ENCODE measurements at regions not wholly inside any gene's neighbourhood (a gene's known extent, or its start where the extent isn't known, plus 50 kb on each side); places are given as distances from the start of the nearest gene placed in this dataset.

GRCh38 chr20:54941666-54942065, 466.3 kb downstream of the DOK5 start:
- intact Hi-C loops (cut with DNase I) = no loop called here
- no peak for DNase-seq (ENCODE audit: extremely low spot score in 2 of 2)
- no peaks in the 10 kb centered on the region for H3K27me3 ChIP-seq
- no peak overlapping the region for H3K27ac ChIP-seq
- H3K9me3 ChIP-seq = no peaks in the 10 kb centered on the region
- no peak overlapping the region for H3K4me3 ChIP-seq
- H3K4me1 ChIP-seq = no peaks in the 10 kb centered on the region
- H3K36me3 ChIP-seq = no peaks in the 10 kb centered on the region
- no peak for TF ChIP-seq POLR2A (IDR thresholded peaks at IDR 0.05)
- no peak for TF ChIP-seq CTCF (IDR thresholded peaks at IDR 0.05)
- TF ChIP-seq POLR2AphosphoS5 (IDR thresholded peaks at IDR 0.05; ENCODE audit: insufficient read depth in 1 of 2, low read depth in 1 of 2) = no peak

DNA sequence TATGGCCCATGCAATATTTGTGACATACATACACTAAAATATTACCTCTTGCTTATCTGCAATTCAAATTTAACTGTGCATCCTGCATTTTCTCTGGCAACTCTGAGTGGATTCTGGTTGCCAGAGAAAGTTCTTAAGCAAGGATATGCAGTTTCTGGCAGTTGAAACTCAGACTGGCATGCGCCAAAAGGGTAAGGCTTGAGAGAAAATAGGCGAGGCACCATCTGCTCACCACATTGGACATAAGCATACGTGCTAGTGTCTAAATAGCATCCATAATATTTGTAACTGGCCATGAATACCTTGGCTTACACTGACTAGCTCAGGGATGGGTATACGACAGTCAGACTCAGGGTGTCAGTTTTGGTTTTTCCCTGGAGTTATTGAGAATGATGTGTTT, 465.1 kb downstream of the DOK5 start:
- no peaks in the 10 kb centered on the region for H3K4me1 ChIP-seq
- intact Hi-C loops (cut with DNase I) = no loop called here

GRCh38 chr20:54938707-54939106, 463.3 kb downstream of the DOK5 start:
- Histone ChIP-seq H3K4me1 (no peaks in the 10 kb centered on the region), H3K27ac (no peak overlapping the region), H3K27me3 (no peaks in the 10 kb centered on the region), H3K9me3 (no peaks in the 10 kb centered on the region), H3K36me3 (no peaks in the 10 kb centered on the region), H3K4me3 (no peak overlapping the region)
- no peak for DNase-seq (ENCODE audit: extremely low spot score in 2 of 2)
- TF ChIP-seq POLR2A (IDR thresholded peaks at IDR 0.05) (no peak), CTCF (IDR thresholded peaks at IDR 0.05) (no peak), POLR2AphosphoS5 (IDR thresholded peaks at IDR 0.05; ENCODE audit: insufficient read depth in 1 of 2, low read depth in 1 of 2) (no peak)
- intact Hi-C loops (cut with DNase I) = no loop called here

More for the DNA sequence above, 465.1 kb downstream of the DOK5 start:
- H3K4me3 ChIP-seq = no peak overlapping the region
- TF ChIP-seq POLR2AphosphoS5 (IDR thresholded peaks at IDR 0.05; ENCODE audit: insufficient read depth in 1 of 2, low read depth in 1 of 2) (no peak), CTCF (IDR thresholded peaks at IDR 0.05) (no peak), POLR2A (IDR thresholded peaks at IDR 0.05) (no peak)
- no peak overlapping the region for H3K27ac ChIP-seq
- DNase-seq (ENCODE audit: extremely low spot score in 2 of 2) = no peak
- no peaks in the 10 kb centered on the region for H3K36me3 ChIP-seq
- no peaks in the 10 kb centered on the region for H3K9me3 ChIP-seq
- no peaks in the 10 kb centered on the region for H3K27me3 ChIP-seq

DNA sequence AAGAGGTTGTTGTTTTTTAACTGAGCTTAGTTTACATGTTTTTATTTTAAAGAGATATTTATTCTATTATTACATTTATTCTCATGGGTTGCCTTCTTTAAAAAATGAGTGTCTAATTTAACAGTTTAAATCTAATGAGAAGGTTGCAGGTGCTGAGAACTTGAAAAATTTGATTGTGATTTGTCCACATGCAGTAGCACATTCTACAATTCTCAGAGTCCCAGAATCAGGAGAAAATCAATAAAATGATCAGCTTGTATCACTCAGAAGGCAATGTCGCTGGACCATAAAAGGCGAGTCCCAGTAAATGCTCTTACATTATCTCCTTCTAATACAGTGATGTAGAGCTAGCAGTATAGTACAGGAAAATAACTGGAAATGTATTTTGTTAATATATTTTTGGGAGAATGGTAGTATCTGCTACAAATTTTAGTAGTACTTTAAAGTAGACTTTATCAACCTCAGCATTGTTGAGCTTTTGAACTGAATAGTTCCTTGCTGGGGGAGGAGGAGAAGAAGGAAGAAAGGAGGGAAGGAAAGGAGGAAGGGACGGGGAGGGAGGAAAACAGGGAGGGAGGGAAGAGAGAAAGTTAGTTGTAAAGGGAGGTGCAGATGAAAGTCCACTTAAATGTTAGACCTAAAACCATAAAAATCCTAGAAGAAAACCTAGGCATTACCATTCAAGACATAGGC, 458.0 kb downstream of the DOK5 start:
- H3K27ac ChIP-seq = no peak overlapping the region
- H3K27me3 ChIP-seq = no peaks in the 10 kb centered on the region
- H3K4me1 ChIP-seq = no peaks in the 10 kb centered on the region
- no peaks in the 10 kb centered on the region for H3K36me3 ChIP-seq
- H3K9me3 ChIP-seq = no peaks in the 10 kb centered on the region
- DNase-seq (ENCODE audit: extremely low spot score in 2 of 2) = no peak
- TF ChIP-seq POLR2AphosphoS5 (IDR thresholded peaks at IDR 0.05; ENCODE audit: insufficient read depth in 1 of 2, low read depth in 1 of 2) (no peak), POLR2A (IDR thresholded peaks at IDR 0.05) (no peak), CTCF (IDR thresholded peaks at IDR 0.05) (no peak)
- H3K4me3 ChIP-seq = no peak overlapping the region
- intact Hi-C loops (cut with DNase I) = no loop called here

GRCh38 chr20:54929191-54929590, 453.8 kb downstream of the DOK5 start:
- TF ChIP-seq POLR2AphosphoS5 (IDR thresholded peaks at IDR 0.05; ENCODE audit: insufficient read depth in 1 of 2, low read depth in 1 of 2) (no peak), CTCF (IDR thresholded peaks at IDR 0.05) (no peak)
- no peak overlapping the region for H3K4me3 ChIP-seq
- DNase-seq (ENCODE audit: extremely low spot score in 2 of 2) = no peak
- intact Hi-C loops (cut with DNase I) = no loop called here
- no peaks in the 10 kb centered on the region for H3K4me1 ChIP-seq
- H3K27ac ChIP-seq = no peak overlapping the region
- no peaks in the 10 kb centered on the region for H3K9me3 ChIP-seq
- no peaks in the 10 kb centered on the region for H3K27me3 ChIP-seq
- no peaks in the 10 kb centered on the region for H3K36me3 ChIP-seq

Measured in vagina (tissue), 2 donors.